Adrenal gland (tissue), 9 donors: ENCODE measurements at regions not wholly inside any gene's neighbourhood (a gene's known extent, or its start where the extent isn't known, plus 50 kb on each side); places are given as distances from the start of the nearest gene placed in this dataset.

Experiments
- DNase-seq, 7 donors: peaks; one replicate each; pipeline ENCODE4 v3.0.0-alpha.2; 2019 to 2020
- H3K27ac ChIP-seq, 5 donors: fragments of 200-600 bp; sonication (generic) in 4 of 5; 1 replicate in 3 of 5; 2 replicates in 2 of 5; pipeline versions ENCODE4 v1.5.1 to v1.8.0; 2016 to 2020; ENCODE audit warnings: mild to moderate bottlenecking in 1 of 5
- H3K27me3 ChIP-seq: fragments of 200-600 bp; 2 replicates; pipeline ENCODE4 v1.8.0; 2021
- H3K36me3 ChIP-seq, 2 donors: fragments of 200-600 bp; replicated peaks in 1 of 2; 1 replicate in 1 of 2; 2 replicates in 1 of 2; pipeline versions ENCODE4 v1.5.1 to v1.8.0; 2018 to 2022
- H3K4me1 ChIP-seq, 2 donors: fragments of 200-600 bp; replicated peaks in 1 of 2; 1 replicate in 1 of 2; 2 replicates in 1 of 2; pipeline versions ENCODE4 v1.5.1 to v1.8.0; 2018 to 2021
- H3K4me3 ChIP-seq, 4 donors: fragments of 200-600 bp; sonication (generic) in 3 of 4; one replicate each; pipeline ENCODE4 v1.5.1; 2016 to 2018
- H3K9me3 ChIP-seq, 3 donors: fragments of 200-600 bp; sonication (generic) in 1 of 3; replicated peaks in 1 of 3; 1 replicate in 2 of 3; 2 replicates in 1 of 3; pipeline versions ENCODE4 v1.5.1 to v1.8.0; 2016 to 2021
- POLR2A ChIP-seq, 2 donors: fragments of 450-650 bp; IDR thresholded peaks; one replicate each; pipeline ENCODE4 v1.6.1; 2017; ENCODE audit warnings: antibody characterized with exemption in 2 of 2, mild to moderate bottlenecking in 2 of 2, moderate library complexity in 1 of 2
- WGBS, 4 donors: extraction: QIAGEN DNeasy Blood & Tissue Kit in 2 of 4; methylation state at CpG; one replicate each; pipeline versions ENCODE4 v1.1.5 to v1.1.7; 2013 to 2017; 5-methylcytosine and 5-hydroxymethylcytosine counted together
- intact Hi-C, 2 donors: fragments of 100-400 bp; cut with DNase I; formaldehyde crosslinking; loops; one replicate each; pipeline versions ENCODE4 v1.14.1 to v1.15.0; 2022 to 2023
- TF ChIP-seq, protein P1 (sequence below), 6 experiments: fragments of 450-650 bp in 4 of 6; fragments of 200-600 bp in 2 of 6; sonication (generic) in 1 of 6; IDR thresholded peaks; 1 replicate in 5 of 6; 2 replicates in 1 of 6; pipeline versions ENCODE4 v1.5.1 to v1.8.0; 2016 to 2021; ENCODE audit warnings: antibody characterized with exemption in 6 of 6, mild to moderate bottlenecking in 2 of 6, moderate library complexity in 1 of 6
- donor health status: healthy with polysubstance abuse.
- donor health status: Bipolar disorder and iron deficiency.
- donor health status: DM: yes; HTN: yes; CAD: no.
- donor health status: DM: no; HTN: no; CAD: no.
- donor health status: DM: no; HTN: no; CAD: no.

DNA sequence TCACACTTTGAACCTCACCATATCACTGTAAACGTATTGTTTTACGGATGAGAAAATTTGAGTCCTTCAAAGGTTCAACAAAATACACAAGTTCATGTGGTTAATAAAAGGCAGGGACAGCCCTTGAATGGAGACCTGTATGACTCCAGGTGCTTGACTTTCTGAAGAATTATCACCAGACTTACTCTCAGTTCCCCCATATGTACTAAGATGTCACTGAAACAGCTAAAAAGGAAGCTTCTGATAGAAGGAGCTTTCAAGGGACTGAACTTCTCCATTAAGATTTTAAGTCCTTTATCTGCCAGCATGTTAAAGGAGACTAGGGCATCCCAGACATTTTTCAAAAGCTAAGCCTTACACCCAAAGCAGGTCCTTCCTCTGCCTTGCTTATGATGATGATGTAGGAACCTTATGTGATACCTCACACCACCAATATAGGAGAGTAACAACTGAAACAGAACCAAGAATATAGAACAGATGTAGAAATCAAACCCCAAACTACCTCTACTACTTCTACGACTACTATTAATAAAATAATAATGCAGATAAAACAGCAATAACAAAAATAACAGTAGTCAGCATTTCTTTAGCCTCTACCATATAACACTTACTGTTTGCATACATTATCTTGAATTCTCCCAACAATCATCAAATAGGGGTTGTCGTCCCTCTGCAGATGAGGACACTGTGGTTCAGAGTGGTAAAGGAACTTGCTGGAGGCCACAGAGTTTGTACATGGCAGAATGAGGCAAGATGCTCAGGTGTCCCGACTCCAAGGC is 273.9 kb downstream of the ELAVL2 start:
- intact Hi-C loops: no loop called here
- 79 to 84% (median 82%) methylated on average over 5 of the region's 5 CpGs for WGBS, 4 donors
- no peak for DNase-seq
- Histone ChIP-seq H3K27ac (no peak overlapping the region), H3K9me3 (no peaks in the 10 kb centered on the region), H3K4me1 (no peaks in the 10 kb centered on the region), H3K36me3 (no peaks in the 10 kb centered on the region), H3K27me3 (no peaks in the 10 kb centered on the region), H3K4me3 (no peak overlapping the region)
- TF ChIP-seq, protein P1, sequence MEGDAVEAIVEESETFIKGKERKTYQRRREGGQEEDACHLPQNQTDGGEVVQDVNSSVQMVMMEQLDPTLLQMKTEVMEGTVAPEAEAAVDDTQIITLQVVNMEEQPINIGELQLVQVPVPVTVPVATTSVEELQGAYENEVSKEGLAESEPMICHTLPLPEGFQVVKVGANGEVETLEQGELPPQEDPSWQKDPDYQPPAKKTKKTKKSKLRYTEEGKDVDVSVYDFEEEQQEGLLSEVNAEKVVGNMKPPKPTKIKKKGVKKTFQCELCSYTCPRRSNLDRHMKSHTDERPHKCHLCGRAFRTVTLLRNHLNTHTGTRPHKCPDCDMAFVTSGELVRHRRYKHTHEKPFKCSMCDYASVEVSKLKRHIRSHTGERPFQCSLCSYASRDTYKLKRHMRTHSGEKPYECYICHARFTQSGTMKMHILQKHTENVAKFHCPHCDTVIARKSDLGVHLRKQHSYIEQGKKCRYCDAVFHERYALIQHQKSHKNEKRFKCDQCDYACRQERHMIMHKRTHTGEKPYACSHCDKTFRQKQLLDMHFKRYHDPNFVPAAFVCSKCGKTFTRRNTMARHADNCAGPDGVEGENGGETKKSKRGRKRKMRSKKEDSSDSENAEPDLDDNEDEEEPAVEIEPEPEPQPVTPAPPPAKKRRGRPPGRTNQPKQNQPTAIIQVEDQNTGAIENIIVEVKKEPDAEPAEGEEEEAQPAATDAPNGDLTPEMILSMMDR (IDR thresholded peaks at IDR 0.05): no peak
- no peak for TF ChIP-seq POLR2A (IDR thresholded peaks at IDR 0.05)

DNA sequence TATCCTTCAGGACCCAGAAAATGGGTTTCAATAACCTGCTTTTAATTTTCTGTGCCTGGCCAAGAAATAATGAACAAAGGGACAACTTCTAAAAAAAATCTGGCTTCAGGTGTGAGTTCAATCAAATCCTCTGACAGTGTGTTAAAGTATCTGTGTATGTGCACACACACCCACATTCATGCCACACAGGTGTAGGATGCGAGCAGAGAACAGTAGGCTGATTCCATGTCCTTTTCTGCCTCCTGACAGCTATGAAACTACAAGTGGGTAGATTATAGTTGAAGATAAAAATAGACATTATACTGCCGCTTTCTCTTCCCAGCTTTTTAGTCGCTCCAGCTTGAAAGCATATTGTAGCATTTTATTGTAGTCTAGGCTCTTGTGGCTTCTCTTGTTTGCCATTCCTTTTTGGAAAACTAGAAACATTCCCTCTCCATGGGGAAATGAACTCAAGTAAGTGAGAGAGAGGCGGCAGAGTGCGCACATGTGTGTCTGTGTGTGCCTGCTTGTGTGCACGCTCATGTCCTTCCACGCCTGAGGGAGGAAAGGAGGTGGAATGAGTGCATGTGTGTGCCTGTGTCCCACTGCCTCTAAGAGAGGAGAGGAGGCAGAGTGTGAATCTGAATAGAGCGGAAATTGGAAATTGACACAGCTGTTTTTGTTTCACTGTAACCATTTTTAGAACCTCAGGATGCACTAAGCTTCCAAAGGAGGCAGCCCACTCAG is 273.0 kb downstream of the ELAVL2 start:
- no peak for TF ChIP-seq POLR2A (IDR thresholded peaks at IDR 0.05)
- TF ChIP-seq, protein P1 (IDR thresholded peaks at IDR 0.05): no peak
- H3K36me3 ChIP-seq: no peaks in the 10 kb centered on the region
- intact Hi-C loops: no loop called here
- no peaks in the 10 kb centered on the region for H3K4me1 ChIP-seq
- H3K27ac ChIP-seq: no peak overlapping the region
- no peak for DNase-seq
- H3K4me3 ChIP-seq: no peak overlapping the region
- 90 to 95% (median 91%) methylated on average over 8 of the region's 8 CpGs for WGBS, 4 donors
- no peaks in the 10 kb centered on the region for H3K27me3 ChIP-seq
- no peaks in the 10 kb centered on the region for H3K9me3 ChIP-seq

DNA sequence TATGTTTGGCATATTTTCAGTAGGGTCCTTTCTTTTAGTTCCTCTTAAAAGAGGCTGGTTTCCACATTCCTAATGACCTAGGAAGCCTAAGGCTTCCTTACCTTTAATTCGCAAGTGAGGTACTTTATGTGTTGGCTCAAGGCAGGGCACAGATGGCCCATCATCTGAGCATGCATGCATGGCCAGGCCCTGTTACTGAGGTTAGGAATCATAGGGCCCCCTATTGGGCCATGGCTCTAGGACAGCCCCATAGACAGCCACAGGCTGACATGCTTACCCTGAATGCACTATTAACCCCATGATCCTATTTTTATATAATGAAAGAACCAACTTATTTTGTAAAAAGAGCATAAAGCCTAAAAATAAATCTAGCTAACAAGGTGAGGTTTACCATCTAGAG is 271.4 kb downstream of the ELAVL2 start:
- DNase-seq: no peak

DNA sequence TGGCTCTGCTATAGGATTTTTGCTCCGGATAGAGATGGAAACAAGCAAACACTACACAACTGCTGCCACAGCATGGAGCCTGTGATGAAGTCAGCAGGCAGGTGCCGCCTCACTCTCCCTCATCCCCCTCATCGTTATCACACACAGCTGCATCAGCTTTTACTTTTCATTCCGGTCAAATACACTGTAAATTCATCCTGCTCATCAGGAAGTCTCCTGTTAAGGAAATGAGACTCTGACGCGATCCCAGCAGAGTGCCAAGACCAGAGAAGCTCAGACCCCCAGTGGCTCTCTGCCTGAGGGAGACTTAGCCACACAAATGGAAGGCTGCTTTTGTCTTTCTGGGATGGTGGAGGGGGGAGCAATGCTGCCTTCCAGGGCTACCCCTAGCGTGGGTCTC is 270.2 kb downstream of the ELAVL2 start:
- H3K4me3 ChIP-seq: no peak overlapping the region
- no peaks in the 10 kb centered on the region for H3K9me3 ChIP-seq
- intact Hi-C loops: no loop called here
- no peaks in the 10 kb centered on the region for H3K27me3 ChIP-seq
- no peaks in the 10 kb centered on the region for H3K36me3 ChIP-seq
- WGBS, 4 donors: 52 to 67% (median 59%) methylated on average over 7 of the region's 7 CpGs
- no peak for DNase-seq
- H3K4me1 ChIP-seq: no peaks in the 10 kb centered on the region
- no peak overlapping the region for H3K27ac ChIP-seq
- TF ChIP-seq, protein P1 (IDR thresholded peaks at IDR 0.05): no peak
- TF ChIP-seq POLR2A (IDR thresholded peaks at IDR 0.05): no peak

More for the DNA sequence above, 271.4 kb downstream of the ELAVL2 start:
- H3K4me3 ChIP-seq: no peak overlapping the region
- WGBS, 4 donors: 75 to 93% (median 87%) methylated on average over 1 of the region's 1 CpG
- no peaks in the 10 kb centered on the region for H3K9me3 ChIP-seq
- H3K27ac ChIP-seq: no peak overlapping the region
- H3K4me1 ChIP-seq: no peaks in the 10 kb centered on the region
- H3K36me3 ChIP-seq: no peaks in the 10 kb centered on the region
- TF ChIP-seq, protein P1 (IDR thresholded peaks at IDR 0.05): no peak
- no peak for TF ChIP-seq POLR2A (IDR thresholded peaks at IDR 0.05)
- H3K27me3 ChIP-seq: no peaks in the 10 kb centered on the region
- intact Hi-C loops: no loop called here
